PC-3 (cell line): ENCODE measurements at regions not wholly inside any gene's neighbourhood (a gene's known extent, or its start where the extent isn't known, plus 50 kb on each side); places are given as distances from the start of the nearest gene placed in this dataset.
A peak's percentile ranks its signal among the peaks of the same experiment; 100 is the strongest.

Experiments used
- CTCF ChIP-seq: fragments of 300-600 bp; sonication (generic); conservative IDR thresholded peaks from 2 replicates; pipeline ENCODE4 v1.5.1; 2017; ENCODE audit warnings: antibody characterized with exemption, low read depth, mild to moderate bottlenecking, low read length
- EZH2 ChIP-seq: fragments of 300-600 bp; sonication (generic); IDR thresholded peaks from one replicate; pipeline ENCODE4 v1.6.1; 2017; ENCODE audit warnings: antibody characterized with exemption, mild to moderate bottlenecking, low read length; ENCODE audit not compliant: unreplicated experiment
- EZH2phosphoT487 ChIP-seq: fragments of 300-600 bp; sonication (generic); IDR thresholded peaks from 2 replicates; pipeline ENCODE4 v1.6.1; 2018; ENCODE audit warnings: mild to moderate bottlenecking, antibody characterized with exemption, low read length, borderline replicate concordance

GRCh38 chr4:159455675-159456237, 352.9 kb downstream of the RAPGEF2 start:
- peak; percentile 79 for TF ChIP-seq CTCF
- TF ChIP-seq EZH2, result no peak
- no peak for TF ChIP-seq EZH2phosphoT487
